Keratinocyte (primary cell): ENCODE measurements at regions not wholly inside any gene's neighbourhood (a gene's known extent, or its start where the extent isn't known, plus 50 kb on each side); places are given as distances from the start of the nearest gene placed in this dataset.

ENCODE experiments used
- DNase-seq: peaks from one replicate; pipeline ENCODE4 v3.0.0-alpha.2; 2011; ENCODE audit warnings: low read depth, missing footprints, low spot score
- FAIRE-seq: peaks from 2 replicates; lab custom pipeline; 2011; peaks lifted over from hg19 to GRCh38; lab: Jason Lieb, UNC
- H2AFZ ChIP-seq: 2 replicates; pipeline ENCODE4 v1.6.0; 2012; ENCODE audit warnings: low read length, control low read depth, inconsistent platforms; ENCODE audit not compliant: control insufficient read depth
- H3K27ac ChIP-seq: 2 replicates; pipeline ENCODE4 v1.5.1; 2011; ENCODE audit warnings: low read length; ENCODE audit not compliant: control insufficient read depth, insufficient read depth
- H3K27me3 ChIP-seq: 3 replicates; pipeline ENCODE4 v1.6.0; 2011; ENCODE audit warnings: low read length; ENCODE audit not compliant: control insufficient read depth, insufficient read depth; ENCODE audit errors: extremely low read depth
- H3K36me3 ChIP-seq, 2 experiments: 2 replicates in 1 of 2; 3 replicates in 1 of 2; pipeline ENCODE4 v1.5.1; 2011; ENCODE audit warnings: low read length in 2 of 2, mild to moderate bottlenecking in 1 of 2; ENCODE audit not compliant: control insufficient read depth in 2 of 2, insufficient read depth in 2 of 2; ENCODE audit errors: extremely low read depth in 1 of 2
- H3K4me1 ChIP-seq: 3 replicates; pipeline ENCODE4 v1.5.1; 2011; ENCODE audit warnings: low read length; ENCODE audit not compliant: control insufficient read depth, insufficient read depth; ENCODE audit errors: extremely low read depth
- H3K4me2 ChIP-seq: 3 replicates; pipeline ENCODE4 v1.6.0; 2011; ENCODE audit warnings: low read depth, low read length; ENCODE audit not compliant: control insufficient read depth, insufficient read depth; ENCODE audit errors: extremely low read depth
- H3K4me3 ChIP-seq, 3 experiments: fragments of 200-600 bp in 1 of 3; sonication (generic) in 1 of 3; 2 replicates in 2 of 3; 3 replicates in 1 of 3; pipeline ENCODE4 v1.5.1; 2011 to 2016; ENCODE audit warnings: low read length in 3 of 3, mild to moderate bottlenecking in 3 of 3, control low read depth in 2 of 3, inconsistent platforms in 1 of 3, low read depth in 1 of 3, mixed read lengths in 1 of 3, mixed run types in 1 of 3, moderate library complexity in 1 of 3; ENCODE audit not compliant: control insufficient read depth in 2 of 3, insufficient read depth in 2 of 3; ENCODE audit errors: extremely low read depth in 1 of 3
- H3K79me2 ChIP-seq: 2 replicates; pipeline ENCODE4 v1.6.0; 2012; ENCODE audit warnings: low read length; ENCODE audit not compliant: control insufficient read depth, insufficient read depth
- H3K9ac ChIP-seq: 3 replicates; pipeline ENCODE4 v1.6.0; 2011; ENCODE audit warnings: low read length; ENCODE audit not compliant: control insufficient read depth, insufficient read depth; ENCODE audit errors: extremely low read depth
- H3K9me1 ChIP-seq: 3 replicates; pipeline ENCODE4 v1.6.0; 2011; ENCODE audit warnings: low read length; ENCODE audit not compliant: control insufficient read depth, insufficient read depth; ENCODE audit errors: extremely low read depth
- H3K9me3 ChIP-seq: 2 replicates; pipeline ENCODE4 v1.5.1; 2012; ENCODE audit warnings: low read depth, low read length; ENCODE audit not compliant: control insufficient read depth
- H4K20me1 ChIP-seq: 3 replicates; pipeline ENCODE4 v1.6.0; 2011; ENCODE audit warnings: low read length; ENCODE audit not compliant: control insufficient read depth, insufficient read depth; ENCODE audit errors: extremely low read depth
- CTCF ChIP-seq, 3 experiments: IDR thresholded peaks in 1 of 3; conservative IDR thresholded peaks in 1 of 3; optimal IDR thresholded peaks in 1 of 3; 2 replicates in 2 of 3; 3 replicates in 1 of 3; pipeline versions ENCODE3 to v1.5.1; 2011; ENCODE audit warnings: low read length in 3 of 3, mild to moderate bottlenecking in 3 of 3, moderate library complexity in 2 of 3, control low read depth in 1 of 3, inconsistent platforms in 1 of 3; ENCODE audit not compliant: insufficient read depth in 2 of 3; ENCODE audit errors: extremely low read depth in 1 of 3
- EZH2 ChIP-seq: IDR thresholded peaks from one replicate; pipeline ENCODE4 v1.6.1; 2012; ENCODE audit warnings: inconsistent platforms, mild to moderate bottlenecking, low read length, moderate library complexity
- dilution Hi-C: fragments of 300-500 bp; cut with MboI; formaldehyde crosslinking; loops from one replicate; pipeline ENCODE4 v1.7.0; 2020; ENCODE audit warnings: low sequenced_read_pairs; ENCODE audit not compliant: extremely low pct_ligation_motif_present

- FAIRE-seq = no peak
- Histone ChIP-seq H3K27ac (peak overlapping the region; percentile 43), H3K4me2 (no peak overlapping the region)
Observed at GRCh38 chr4:58983887-58984286, 1873.7 kb upstream of the IGFBP7 start.

GRCh38 chr4:59002148-59002547, 1892.0 kb upstream of the IGFBP7 start:
- DNase-seq (no peak), FAIRE-seq (no peak)

More at GRCh38 chr4:58983887-58984286, 1873.7 kb upstream of the IGFBP7 start:
- H3K9me1 ChIP-seq = no peaks in the 10 kb centered on the region
- H3K4me3 ChIP-seq = no peak overlapping the region
- TF ChIP-seq CTCF (optimal IDR thresholded peaks at IDR 0.05 in 1 of 3, IDR thresholded peaks at IDR 0.05 in 1 of 3, conservative IDR thresholded peaks at IDR 0.05 in 1 of 3; ENCODE audit: extremely low read depth in 1 of 3, insufficient read depth in 2 of 3, low read length in 3 of 3) = no peak
- no peak for TF ChIP-seq EZH2
- H3K4me1 ChIP-seq = no peaks in the 10 kb centered on the region
- peak overlapping the region; percentile 24 for H2AFZ ChIP-seq
- H3K9me3 ChIP-seq = no peaks in the 10 kb centered on the region
- no peaks in the 10 kb centered on the region for H3K36me3 ChIP-seq
- H3K27me3 ChIP-seq = no peaks in the 10 kb centered on the region
- no peak for DNase-seq
- H4K20me1 ChIP-seq = no peaks in the 10 kb centered on the region
- no peak overlapping the region for H3K9ac ChIP-seq
- dilution Hi-C loops = no loop called here
- H3K79me2 ChIP-seq = no peaks in the 10 kb centered on the region

More at GRCh38 chr4:59002148-59002547, 1892.0 kb upstream of the IGFBP7 start:
- Histone ChIP-seq H3K4me3 (no peak overlapping the region), H3K36me3 (no peaks in the 10 kb centered on the region), H2AFZ (no peak overlapping the region), H3K4me1 (no peaks in the 10 kb centered on the region), H3K79me2 (no peaks in the 10 kb centered on the region), H3K9me3 (no peaks in the 10 kb centered on the region), H3K4me2 (no peak overlapping the region), H3K27me3 (no peaks in the 10 kb centered on the region), H4K20me1 (no peaks in the 10 kb centered on the region), H3K9ac (no peak overlapping the region), H3K27ac (no peak overlapping the region), H3K9me1 (no peaks in the 10 kb centered on the region)
- TF ChIP-seq CTCF (optimal IDR thresholded peaks at IDR 0.05 in 1 of 3, IDR thresholded peaks at IDR 0.05 in 1 of 3, conservative IDR thresholded peaks at IDR 0.05 in 1 of 3; ENCODE audit: extremely low read depth in 1 of 3, insufficient read depth in 2 of 3, low read length in 3 of 3) (no peak), EZH2 (no peak)
- dilution Hi-C loops = no loop called here
